ENCODE measurements at regions not wholly inside any gene's neighbourhood (a gene's known extent, or its start where the extent isn't known, plus 50 kb on each side); places are given as distances from the start of the nearest gene placed in this dataset.
"Not testable (repeated sequence)": the region's sequence is repeated elsewhere in the genome, so short reads cannot be mapped to it uniquely, and the experiment has no call there.

- TF ChIP-seq CTCF (conservative IDR thresholded peaks at IDR 0.05; ENCODE audit: low read depth, low read length): no peak
- no peak for DNase-seq (ENCODE audit: low read depth)
- no peak overlapping the region for H3K4me3 ChIP-seq (ENCODE audit: low read depth, low read length)
Observed at GRCh38 chr2:116269040-116269439, 1545.5 kb upstream of the DDX18 start.

DNA sequence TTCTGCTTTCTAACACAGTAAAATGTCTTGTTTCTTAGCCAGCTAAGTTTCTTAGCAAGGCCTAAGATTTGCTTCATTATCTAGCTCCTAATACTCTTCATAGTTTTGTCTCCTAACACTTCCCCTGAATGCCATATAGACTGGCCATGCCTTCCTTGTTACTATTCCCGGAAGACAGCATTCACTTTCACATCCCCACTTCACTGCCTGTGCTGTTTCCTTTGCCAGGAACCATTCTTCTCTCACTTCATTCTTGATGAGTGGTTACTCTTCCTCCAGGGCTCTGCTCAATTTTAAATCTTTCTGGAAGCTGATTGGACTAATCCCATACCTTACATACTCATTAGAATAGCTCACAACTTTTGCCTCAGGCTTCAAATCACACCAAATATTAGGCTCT is 1510.2 kb upstream of the DDX18 start:
- no peak overlapping the region for H3K4me3 ChIP-seq (ENCODE audit: low read depth, low read length)
- no peak for DNase-seq (ENCODE audit: low read depth)
- TF ChIP-seq CTCF (conservative IDR thresholded peaks at IDR 0.05; ENCODE audit: low read depth, low read length): no peak

GRCh38 chr2:116317111-116317510 is 1497.4 kb upstream of the DDX18 start:
- DNase-seq (ENCODE audit: low read depth): no peak
- no peak overlapping the region for H3K4me3 ChIP-seq (ENCODE audit: low read depth, low read length)
- no peak for TF ChIP-seq CTCF (conservative IDR thresholded peaks at IDR 0.05; ENCODE audit: low read depth, low read length)

DNA sequence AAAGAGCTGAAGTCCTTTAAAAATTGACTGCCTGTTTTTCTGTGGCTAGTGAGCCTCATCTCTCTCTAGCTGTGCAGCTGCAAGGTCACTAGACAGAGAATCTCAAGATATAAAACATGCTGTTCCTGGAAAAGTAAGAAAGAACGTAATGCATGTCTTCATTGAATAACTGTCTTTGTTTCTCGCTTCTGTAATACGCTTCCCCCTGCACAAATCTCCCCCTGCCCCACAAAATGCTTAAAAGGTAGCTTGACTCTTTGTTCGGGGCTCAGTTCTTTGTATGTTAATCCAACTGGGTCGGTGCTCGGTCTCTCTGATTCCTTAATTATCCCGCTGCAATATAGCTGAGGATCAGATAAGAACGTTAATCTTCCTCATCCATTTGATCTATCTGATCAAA is 1495.9 kb upstream of the DDX18 start:
- H3K4me3 ChIP-seq (ENCODE audit: low read depth, low read length); DNase-seq (ENCODE audit: low read depth): not testable (repeated sequence)

DNA sequence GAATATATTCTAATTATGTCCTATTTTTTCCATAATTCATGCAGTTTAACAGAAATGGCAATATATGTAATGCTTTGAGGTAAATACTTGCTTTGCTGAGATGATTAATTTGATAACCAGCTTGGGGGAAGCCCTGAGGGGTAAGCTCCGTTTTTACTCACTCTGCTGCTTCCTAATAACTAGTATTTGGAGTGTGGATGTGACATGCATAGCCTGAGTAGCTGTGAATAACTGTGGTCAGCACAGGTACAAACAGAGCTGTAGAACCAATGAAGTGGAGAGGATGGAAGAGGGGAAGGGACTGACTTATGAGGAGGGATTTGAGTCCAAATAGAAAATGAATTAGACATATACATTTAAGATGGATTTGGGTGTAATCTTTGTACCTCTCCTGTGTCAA is 1495.5 kb upstream of the DDX18 start:
- DNase-seq (ENCODE audit: low read depth): no peak
- H3K4me3 ChIP-seq (ENCODE audit: low read depth, low read length): no peak overlapping the region
- TF ChIP-seq CTCF (conservative IDR thresholded peaks at IDR 0.05; ENCODE audit: low read depth, low read length): no peak

DNA sequence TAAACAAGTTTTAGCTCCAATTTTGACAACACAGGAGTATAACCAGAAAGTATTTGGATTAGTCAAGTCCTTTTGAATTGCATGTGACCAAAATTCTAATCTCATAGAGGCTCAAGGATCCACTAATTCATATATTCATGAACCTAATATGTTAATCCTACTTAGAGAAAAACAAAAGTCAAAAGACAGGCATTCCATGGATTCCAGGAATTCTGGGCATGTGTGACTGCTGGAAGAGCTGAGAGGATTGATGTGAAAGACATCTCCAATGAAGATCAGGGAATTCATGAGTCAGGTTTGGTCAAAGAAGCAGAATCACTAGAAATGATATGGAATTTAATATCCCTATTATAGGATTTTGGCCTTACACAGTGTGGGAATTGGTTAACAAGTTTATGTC is 1494.6 kb upstream of the DDX18 start:
- TF ChIP-seq CTCF (conservative IDR thresholded peaks at IDR 0.05; ENCODE audit: low read depth, low read length): no peak
- peak; percentile 0 for DNase-seq (ENCODE audit: low read depth)

GRCh38 chr2:116329280-116329679 is 1485.2 kb upstream of the DDX18 start:
- no peak for DNase-seq (ENCODE audit: low read depth)
- H3K4me3 ChIP-seq (ENCODE audit: low read depth, low read length): no peak overlapping the region
- TF ChIP-seq CTCF (conservative IDR thresholded peaks at IDR 0.05; ENCODE audit: low read depth, low read length): no peak

More for the DNA sequence above, 1494.6 kb upstream of the DDX18 start:
- no peak overlapping the region for H3K4me3 ChIP-seq (ENCODE audit: low read depth, low read length)

DNA sequence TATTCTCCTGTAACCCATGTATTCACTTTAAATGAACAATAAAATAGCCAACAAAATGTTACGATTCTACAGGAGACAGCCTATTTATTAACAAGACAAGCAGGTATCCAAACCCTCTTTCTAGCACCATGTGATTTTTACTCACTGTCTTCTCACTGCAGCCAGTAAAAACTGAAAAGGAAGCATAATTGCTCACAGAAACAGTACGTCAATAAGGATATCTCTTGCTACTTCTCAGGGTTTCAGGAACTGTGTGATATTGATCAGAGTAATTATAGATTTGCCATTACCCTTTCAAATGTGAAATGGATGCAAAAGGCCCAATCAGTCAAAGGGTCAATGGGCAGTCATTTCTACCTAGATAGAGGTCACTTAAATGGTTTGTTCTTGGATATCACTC is 1473.8 kb upstream of the DDX18 start:
- no peak for DNase-seq (ENCODE audit: low read depth)
- no peak for TF ChIP-seq CTCF (conservative IDR thresholded peaks at IDR 0.05; ENCODE audit: low read depth, low read length)
- no peak overlapping the region for H3K4me3 ChIP-seq (ENCODE audit: low read depth, low read length)

Measured in choroid plexus epithelial cell (primary cell).